ENCODE measurements at regions not wholly inside any gene's neighbourhood (a gene's known extent, or its start where the extent isn't known, plus 50 kb on each side); places are given as distances from the start of the nearest gene placed in this dataset.

- TF ChIP-seq, protein P1, sequence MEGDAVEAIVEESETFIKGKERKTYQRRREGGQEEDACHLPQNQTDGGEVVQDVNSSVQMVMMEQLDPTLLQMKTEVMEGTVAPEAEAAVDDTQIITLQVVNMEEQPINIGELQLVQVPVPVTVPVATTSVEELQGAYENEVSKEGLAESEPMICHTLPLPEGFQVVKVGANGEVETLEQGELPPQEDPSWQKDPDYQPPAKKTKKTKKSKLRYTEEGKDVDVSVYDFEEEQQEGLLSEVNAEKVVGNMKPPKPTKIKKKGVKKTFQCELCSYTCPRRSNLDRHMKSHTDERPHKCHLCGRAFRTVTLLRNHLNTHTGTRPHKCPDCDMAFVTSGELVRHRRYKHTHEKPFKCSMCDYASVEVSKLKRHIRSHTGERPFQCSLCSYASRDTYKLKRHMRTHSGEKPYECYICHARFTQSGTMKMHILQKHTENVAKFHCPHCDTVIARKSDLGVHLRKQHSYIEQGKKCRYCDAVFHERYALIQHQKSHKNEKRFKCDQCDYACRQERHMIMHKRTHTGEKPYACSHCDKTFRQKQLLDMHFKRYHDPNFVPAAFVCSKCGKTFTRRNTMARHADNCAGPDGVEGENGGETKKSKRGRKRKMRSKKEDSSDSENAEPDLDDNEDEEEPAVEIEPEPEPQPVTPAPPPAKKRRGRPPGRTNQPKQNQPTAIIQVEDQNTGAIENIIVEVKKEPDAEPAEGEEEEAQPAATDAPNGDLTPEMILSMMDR (IDR thresholded peaks at IDR 0.05), result no peak
- TF ChIP-seq NR3C1 (CRISPR knock-in tag; conservative IDR thresholded peaks at IDR 0.05; ENCODE audit: low read depth), result no peak
- H3K9me3 Mint-ChIP-seq, result no peaks in the 10 kb centered on the region
- H3K4me3 Mint-ChIP-seq, result no peak overlapping the region
- no peaks in the 10 kb centered on the region for H3K36me3 Mint-ChIP-seq
- peaks cover 12% of the 10 kb centered on the region for H3K4me1 Mint-ChIP-seq
- ChIA-PET POLR2A (no interaction called here), CTCF (interaction anchor here (0.5 kb wide), 1 partner anchor 737 kb away, joined by 3 read pairs; no protein-coding TSS in a partner anchor)
- no peak overlapping the region for H3K27ac Mint-ChIP-seq
- no peaks in the 10 kb centered on the region for H3K27me3 Mint-ChIP-seq (ENCODE audit: low read depth)
- DNase-seq (ENCODE audit: low spot score) (no peak), ATAC-seq (no peak)
These were observed 608.2 kb downstream of the NSUN3 start for GRCh38 chr3:94671078-94671477.

DNA sequence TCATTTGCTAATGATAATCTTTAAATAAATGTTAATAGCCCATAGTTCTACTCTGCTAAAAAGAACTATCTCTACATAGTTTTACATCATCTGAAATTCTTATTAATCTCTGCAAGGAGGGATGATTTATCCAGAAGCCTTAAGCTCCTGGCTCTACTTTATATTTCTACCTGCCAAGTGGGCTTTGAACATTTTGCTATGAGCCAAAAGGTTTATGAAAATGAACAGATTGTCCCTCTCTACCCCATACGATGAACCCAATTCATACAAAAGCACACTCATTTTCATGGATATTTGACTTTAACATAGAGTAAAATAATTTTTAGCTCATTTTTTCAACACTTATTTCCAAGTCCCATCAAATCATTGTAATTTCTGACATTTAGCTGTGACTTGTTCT lies 611.0 kb downstream of the NSUN3 start:
- no peaks in the 10 kb centered on the region for H3K4me1 Mint-ChIP-seq

DNA sequence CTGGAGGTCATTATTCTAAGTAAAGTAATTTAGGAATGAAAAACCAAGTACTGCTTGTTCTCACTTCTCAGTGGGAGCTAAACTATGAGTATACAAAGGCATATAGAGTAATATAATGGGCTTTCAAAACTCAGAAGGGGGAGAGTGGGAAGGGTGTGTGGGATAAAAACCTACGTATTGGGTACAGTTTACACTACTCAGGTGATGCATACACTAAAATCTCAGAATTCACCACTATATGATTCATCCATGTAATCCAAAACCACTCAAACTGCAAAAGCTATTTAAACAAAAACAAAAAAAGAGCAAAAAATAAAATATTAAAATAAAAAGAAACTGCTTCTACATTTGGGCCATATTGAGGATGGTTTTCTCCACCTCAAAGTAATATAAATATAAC lies 623.3 kb downstream of the NSUN3 start:
- ChIA-PET POLR2A (no interaction called here), CTCF (no interaction called here)
- peaks cover 19% of the 10 kb centered on the region for H3K9me3 Mint-ChIP-seq
- ATAC-seq (no peak), DNase-seq (ENCODE audit: low spot score) (no peak)
- no peak overlapping the region for H3K27ac Mint-ChIP-seq
- H3K36me3 Mint-ChIP-seq, result peaks cover 4% of the 10 kb centered on the region
- TF ChIP-seq, protein P2, sequence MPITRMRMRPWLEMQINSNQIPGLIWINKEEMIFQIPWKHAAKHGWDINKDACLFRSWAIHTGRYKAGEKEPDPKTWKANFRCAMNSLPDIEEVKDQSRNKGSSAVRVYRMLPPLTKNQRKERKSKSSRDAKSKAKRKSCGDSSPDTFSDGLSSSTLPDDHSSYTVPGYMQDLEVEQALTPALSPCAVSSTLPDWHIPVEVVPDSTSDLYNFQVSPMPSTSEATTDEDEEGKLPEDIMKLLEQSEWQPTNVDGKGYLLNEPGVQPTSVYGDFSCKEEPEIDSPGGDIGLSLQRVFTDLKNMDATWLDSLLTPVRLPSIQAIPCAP (CRISPR knock-in tag; IDR thresholded peaks at IDR 0.05), result no peak
- TF ChIP-seq PRDM15 (CRISPR knock-in tag; IDR thresholded peaks at IDR 0.05), result no peak
- no peak for TF ChIP-seq TP53 (CRISPR knock-in tag; IDR thresholded peaks at IDR 0.05)
- no peak for TF ChIP-seq ZNF416 (CRISPR knock-in tag; IDR thresholded peaks at IDR 0.05)
- TF ChIP-seq ELF4 (CRISPR knock-in tag; IDR thresholded peaks at IDR 0.05; ENCODE audit: low read depth), result no peak
- TF ChIP-seq, protein P3, sequence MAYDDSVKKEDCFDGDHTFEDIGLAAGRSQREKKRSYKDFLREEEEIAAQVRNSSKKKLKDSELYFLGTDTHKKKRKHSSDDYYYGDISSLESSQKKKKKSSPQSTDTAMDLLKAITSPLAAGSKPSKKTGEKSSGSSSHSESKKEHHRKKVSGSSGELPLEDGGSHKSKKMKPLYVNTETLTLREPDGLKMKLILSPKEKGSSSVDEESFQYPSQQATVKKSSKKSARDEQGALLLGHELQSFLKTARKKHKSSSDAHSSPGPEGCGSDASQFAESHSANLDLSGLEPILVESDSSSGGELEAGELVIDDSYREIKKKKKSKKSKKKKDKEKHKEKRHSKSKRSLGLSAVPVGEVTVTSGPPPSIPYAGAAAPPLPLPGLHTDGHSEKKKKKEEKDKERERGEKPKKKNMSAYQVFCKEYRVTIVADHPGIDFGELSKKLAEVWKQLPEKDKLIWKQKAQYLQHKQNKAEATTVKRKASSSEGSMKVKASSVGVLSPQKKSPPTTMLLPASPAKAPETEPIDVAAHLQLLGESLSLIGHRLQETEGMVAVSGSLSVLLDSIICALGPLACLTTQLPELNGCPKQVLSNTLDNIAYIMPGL (CRISPR knock-in tag; IDR thresholded peaks at IDR 0.05), result no peak
- no peak overlapping the region for H3K4me3 Mint-ChIP-seq
- no peaks in the 10 kb centered on the region for H3K4me1 Mint-ChIP-seq
- H3K27me3 Mint-ChIP-seq (ENCODE audit: low read depth), result no peaks in the 10 kb centered on the region

More for the DNA sequence above, 611.0 kb downstream of the NSUN3 start:
- Mint-ChIP-seq H3K9me3 (peaks cover 6% of the 10 kb centered on the region), H3K4me3 (no peak overlapping the region), H3K27me3 (ENCODE audit: low read depth) (no peaks in the 10 kb centered on the region), H3K27ac (no peak overlapping the region), H3K36me3 (no peaks in the 10 kb centered on the region)
- no peak for DNase-seq (ENCODE audit: low spot score)
- ChIA-PET POLR2A (no interaction called here), CTCF (no interaction called here)
- no peak for ATAC-seq
- TF ChIP-seq, protein P4, sequence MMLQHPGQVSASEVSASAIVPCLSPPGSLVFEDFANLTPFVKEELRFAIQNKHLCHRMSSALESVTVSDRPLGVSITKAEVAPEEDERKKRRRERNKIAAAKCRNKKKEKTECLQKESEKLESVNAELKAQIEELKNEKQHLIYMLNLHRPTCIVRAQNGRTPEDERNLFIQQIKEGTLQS (CRISPR knock-in tag; conservative IDR thresholded peaks at IDR 0.05), result no peak
- TF ChIP-seq NR3C1 (CRISPR knock-in tag; conservative IDR thresholded peaks at IDR 0.05; ENCODE audit: low read depth), result no peak
- no peak for TF ChIP-seq IRF2 (CRISPR knock-in tag; IDR thresholded peaks at IDR 0.05; ENCODE audit: borderline replicate concordance, low read depth)
- no peak for TF ChIP-seq TP53 (CRISPR knock-in tag; IDR thresholded peaks at IDR 0.05)
- TF ChIP-seq TEAD1 (CRISPR knock-in tag; IDR thresholded peaks at IDR 0.05), result no peak
- no peak for TF ChIP-seq ZNF317 (CRISPR knock-in tag; IDR thresholded peaks at IDR 0.05; ENCODE audit: borderline replicate concordance, low read depth)
- no peak for TF ChIP-seq PRDM15 (CRISPR knock-in tag; IDR thresholded peaks at IDR 0.05)
- TF ChIP-seq, protein P5, sequence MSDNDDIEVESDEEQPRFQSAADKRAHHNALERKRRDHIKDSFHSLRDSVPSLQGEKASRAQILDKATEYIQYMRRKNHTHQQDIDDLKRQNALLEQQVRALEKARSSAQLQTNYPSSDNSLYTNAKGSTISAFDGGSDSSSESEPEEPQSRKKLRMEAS (CRISPR knock-in tag; IDR thresholded peaks at IDR 0.05), result no peak

Measured in WTC11 (cell line).